ENCODE measurements at regions not wholly inside any gene's neighbourhood (a gene's known extent, or its start where the extent isn't known, plus 50 kb on each side); places are given as distances from the start of the nearest gene placed in this dataset.

DNA sequence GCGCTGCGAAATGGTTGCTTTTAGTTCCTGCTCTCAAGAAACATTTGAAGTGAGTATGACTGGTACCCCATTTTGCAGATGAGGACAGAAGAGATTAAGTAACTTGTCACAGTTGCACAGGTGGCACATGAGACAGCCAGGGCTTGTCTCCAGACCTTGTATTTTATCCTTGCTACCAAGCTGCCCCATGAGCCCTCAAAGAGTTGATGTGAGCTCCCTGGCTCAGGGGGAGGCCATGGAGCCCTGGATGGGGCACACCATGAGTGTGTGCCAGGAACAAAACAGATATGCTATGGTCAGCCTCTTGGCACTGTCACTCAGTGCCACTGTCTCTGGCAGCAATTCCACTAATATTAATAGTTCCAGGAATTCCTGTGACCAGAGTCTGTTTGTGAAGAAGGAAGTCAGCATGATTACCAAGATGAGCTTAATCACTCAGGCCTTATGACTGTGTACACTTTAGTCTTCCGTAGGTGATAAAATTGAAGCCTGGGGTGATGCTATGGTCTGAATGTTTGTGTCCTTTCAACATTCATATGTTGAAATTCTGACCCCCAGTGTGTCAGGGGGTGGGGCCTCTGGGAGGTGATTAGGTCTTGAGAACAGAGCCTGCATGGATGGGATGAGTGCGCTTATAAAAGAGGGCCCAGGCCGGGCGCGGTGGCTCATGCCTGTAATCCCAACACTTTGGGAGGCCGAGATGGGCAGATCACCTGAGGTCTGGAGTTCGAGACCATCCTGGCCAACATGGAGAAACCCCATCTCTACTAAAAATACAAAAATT, 806.8 kb downstream of the AACS start:
- H3K27ac ChIP-seq, result no peak overlapping the region
- TF ChIP-seq, protein P1, sequence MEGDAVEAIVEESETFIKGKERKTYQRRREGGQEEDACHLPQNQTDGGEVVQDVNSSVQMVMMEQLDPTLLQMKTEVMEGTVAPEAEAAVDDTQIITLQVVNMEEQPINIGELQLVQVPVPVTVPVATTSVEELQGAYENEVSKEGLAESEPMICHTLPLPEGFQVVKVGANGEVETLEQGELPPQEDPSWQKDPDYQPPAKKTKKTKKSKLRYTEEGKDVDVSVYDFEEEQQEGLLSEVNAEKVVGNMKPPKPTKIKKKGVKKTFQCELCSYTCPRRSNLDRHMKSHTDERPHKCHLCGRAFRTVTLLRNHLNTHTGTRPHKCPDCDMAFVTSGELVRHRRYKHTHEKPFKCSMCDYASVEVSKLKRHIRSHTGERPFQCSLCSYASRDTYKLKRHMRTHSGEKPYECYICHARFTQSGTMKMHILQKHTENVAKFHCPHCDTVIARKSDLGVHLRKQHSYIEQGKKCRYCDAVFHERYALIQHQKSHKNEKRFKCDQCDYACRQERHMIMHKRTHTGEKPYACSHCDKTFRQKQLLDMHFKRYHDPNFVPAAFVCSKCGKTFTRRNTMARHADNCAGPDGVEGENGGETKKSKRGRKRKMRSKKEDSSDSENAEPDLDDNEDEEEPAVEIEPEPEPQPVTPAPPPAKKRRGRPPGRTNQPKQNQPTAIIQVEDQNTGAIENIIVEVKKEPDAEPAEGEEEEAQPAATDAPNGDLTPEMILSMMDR (conservative IDR thresholded peaks at IDR 0.05), result no peak

DNA sequence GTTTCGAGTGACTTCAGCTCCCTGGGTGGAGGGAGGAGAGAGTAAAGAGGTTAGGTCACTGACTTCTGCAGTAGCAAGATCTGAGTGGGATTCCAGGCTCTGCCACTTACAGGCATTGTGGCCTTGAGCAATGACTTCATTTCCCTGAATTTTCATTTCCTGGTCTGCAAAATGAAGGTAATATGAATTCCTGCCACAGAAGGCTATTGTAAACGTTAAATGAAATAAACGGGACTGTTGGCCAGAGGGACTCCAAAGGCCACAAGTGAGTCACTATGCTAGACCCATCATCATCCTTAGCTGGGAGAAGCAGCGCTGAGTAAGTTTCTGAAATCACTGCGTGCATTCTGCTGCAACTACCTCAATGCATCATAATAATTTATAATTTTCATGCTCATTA, 807.8 kb downstream of the AACS start:
- TF ChIP-seq, protein P1 (conservative IDR thresholded peaks at IDR 0.05), result no peak

DNA sequence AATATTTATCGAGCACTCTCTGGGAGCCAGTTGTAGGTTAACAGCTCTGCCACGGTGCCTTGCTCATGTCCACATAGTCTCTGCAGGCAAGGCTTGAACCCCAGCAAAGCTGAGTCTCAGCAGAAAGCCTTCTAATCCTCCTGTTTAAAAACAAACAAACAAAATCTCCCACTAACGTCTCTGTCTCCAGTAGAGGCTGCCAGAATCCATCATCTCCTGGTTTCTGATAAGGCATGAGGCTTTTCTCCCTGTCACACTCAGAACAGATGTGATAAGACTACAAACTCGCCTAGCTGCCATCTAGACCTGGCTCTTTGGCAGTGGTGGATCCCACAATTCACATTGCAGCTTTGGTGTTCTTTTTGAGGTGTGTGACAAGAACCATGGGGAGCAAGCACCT, 813.2 kb downstream of the AACS start:
- H3K27ac ChIP-seq, result no peak overlapping the region
- TF ChIP-seq, protein P1 (conservative IDR thresholded peaks at IDR 0.05), result no peak

More for the DNA sequence above, 807.8 kb downstream of the AACS start:
- no peak overlapping the region for H3K27ac ChIP-seq

- H3K27ac ChIP-seq, result no peak overlapping the region
- TF ChIP-seq, protein P1 (conservative IDR thresholded peaks at IDR 0.05), result no peak
These were observed 816.9 kb downstream of the AACS start for GRCh38 chr12:125882141-125882540.

DNA sequence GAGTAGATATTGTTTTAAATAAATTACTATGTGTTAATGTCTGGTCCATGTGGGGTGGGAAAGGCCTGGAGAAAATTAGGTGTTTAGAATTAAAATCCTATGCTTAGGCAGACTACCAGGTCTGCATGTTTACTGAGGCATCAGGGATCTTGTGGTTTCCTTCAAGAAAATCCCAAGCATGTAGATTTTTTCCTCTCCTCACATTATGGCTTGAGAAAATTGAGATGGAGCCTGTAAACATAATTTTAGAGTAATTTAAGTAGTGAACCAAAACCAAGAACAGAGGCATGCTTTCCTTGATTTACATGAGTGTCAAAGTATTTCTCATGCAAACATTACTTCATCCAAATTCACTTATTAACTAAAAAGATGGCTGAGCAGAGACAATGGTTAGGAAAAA, 823.7 kb downstream of the AACS start:
- no peak overlapping the region for H3K27ac ChIP-seq
- TF ChIP-seq, protein P1 (conservative IDR thresholded peaks at IDR 0.05), result no peak

DNA sequence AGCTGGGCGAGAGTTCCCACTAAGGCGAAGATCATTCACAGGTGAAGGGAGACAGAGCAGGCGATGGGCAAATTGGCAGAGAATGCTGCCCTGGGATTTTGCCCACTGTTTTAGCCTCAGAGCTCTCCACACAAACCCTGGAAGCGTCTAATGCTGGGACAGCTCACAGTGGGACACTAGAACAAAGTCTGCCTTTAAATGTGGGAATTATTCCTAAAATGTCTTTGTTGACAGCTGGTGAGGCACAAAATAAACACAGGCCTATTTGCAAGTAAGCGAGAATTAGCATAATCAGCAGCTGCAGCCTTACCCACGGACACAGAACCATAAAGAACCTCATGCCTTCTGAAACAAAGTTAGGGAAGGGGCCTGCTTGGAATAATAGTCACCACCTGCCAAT, 824.5 kb downstream of the AACS start:
- TF ChIP-seq, protein P1 (conservative IDR thresholded peaks at IDR 0.05), result no peak
- no peak overlapping the region for H3K27ac ChIP-seq

- H3K27ac ChIP-seq, result no peak overlapping the region
- TF ChIP-seq, protein P1 (conservative IDR thresholded peaks at IDR 0.05), result no peak
These were observed 825.2 kb downstream of the AACS start for GRCh38 chr12:125890366-125890905.

Data from VCaP (cell line).